ENCODE measurements at regions not wholly inside any gene's neighbourhood (a gene's known extent, or its start where the extent isn't known, plus 50 kb on each side); places are given as distances from the start of the nearest gene placed in this dataset.
"Not testable (repeated sequence)": the region's sequence is repeated elsewhere in the genome, so short reads cannot be mapped to it uniquely, and the experiment has no call there.

GRCh38 chr9:78695519-78695918, 398.6 kb downstream of the PSAT1 start:
- Histone ChIP-seq H3K4me3 (ENCODE audit: low read depth, low read length) (no peak overlapping the region), H3K27me3 (ENCODE audit: control insufficient read depth, insufficient read depth, low read length) (no peaks in the 10 kb centered on the region), H3K36me3 (ENCODE audit: control insufficient read depth, insufficient read depth, low read length) (no peaks in the 10 kb centered on the region)
- POLR2A ChIA-PET: no interaction called here
- CTCF ChIA-PET: interaction anchor here (1.1 kb wide), 2 partner anchors 9 to 13 kb away, joined by 3 to 4 read pairs; no protein-coding TSS in a partner anchor
- DNase-seq (ENCODE audit: low read depth): no peak
- TF ChIP-seq, protein P1, sequence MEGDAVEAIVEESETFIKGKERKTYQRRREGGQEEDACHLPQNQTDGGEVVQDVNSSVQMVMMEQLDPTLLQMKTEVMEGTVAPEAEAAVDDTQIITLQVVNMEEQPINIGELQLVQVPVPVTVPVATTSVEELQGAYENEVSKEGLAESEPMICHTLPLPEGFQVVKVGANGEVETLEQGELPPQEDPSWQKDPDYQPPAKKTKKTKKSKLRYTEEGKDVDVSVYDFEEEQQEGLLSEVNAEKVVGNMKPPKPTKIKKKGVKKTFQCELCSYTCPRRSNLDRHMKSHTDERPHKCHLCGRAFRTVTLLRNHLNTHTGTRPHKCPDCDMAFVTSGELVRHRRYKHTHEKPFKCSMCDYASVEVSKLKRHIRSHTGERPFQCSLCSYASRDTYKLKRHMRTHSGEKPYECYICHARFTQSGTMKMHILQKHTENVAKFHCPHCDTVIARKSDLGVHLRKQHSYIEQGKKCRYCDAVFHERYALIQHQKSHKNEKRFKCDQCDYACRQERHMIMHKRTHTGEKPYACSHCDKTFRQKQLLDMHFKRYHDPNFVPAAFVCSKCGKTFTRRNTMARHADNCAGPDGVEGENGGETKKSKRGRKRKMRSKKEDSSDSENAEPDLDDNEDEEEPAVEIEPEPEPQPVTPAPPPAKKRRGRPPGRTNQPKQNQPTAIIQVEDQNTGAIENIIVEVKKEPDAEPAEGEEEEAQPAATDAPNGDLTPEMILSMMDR (IDR thresholded peaks at IDR 0.05; ENCODE audit: insufficient read depth, low read depth, low read length): no peak

DNA sequence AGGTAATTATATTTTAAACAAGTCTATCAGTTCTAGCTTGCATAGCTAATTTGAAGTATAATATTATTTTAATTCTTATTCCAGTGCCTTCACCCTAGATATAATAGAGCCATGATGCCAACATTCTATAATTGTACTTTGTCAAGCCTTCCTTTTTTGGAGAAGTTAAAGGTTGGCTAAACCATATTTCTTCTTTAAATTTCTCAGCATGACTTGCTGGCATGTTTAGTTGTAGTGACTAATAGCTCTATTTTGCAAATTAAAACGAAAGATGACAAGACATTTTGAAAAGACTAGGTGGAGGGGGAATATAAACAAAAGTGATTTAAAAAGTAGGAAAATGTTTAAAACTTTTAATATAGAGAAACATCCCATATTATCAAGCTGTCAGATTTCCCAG, 400.7 kb downstream of the PSAT1 start:
- H3K27me3 ChIP-seq (ENCODE audit: control insufficient read depth, insufficient read depth, low read length): no peaks in the 10 kb centered on the region
- DNase-seq (ENCODE audit: low read depth): no peak
- POLR2A ChIA-PET: interaction anchor here (0.6 to 0.7 kb wide), 2 partner anchors 16 to 105 kb away, joined by 3 read pairs; no protein-coding TSS in a partner anchor
- H3K4me3 ChIP-seq (ENCODE audit: low read depth, low read length): no peak overlapping the region
- no peaks in the 10 kb centered on the region for H3K36me3 ChIP-seq (ENCODE audit: control insufficient read depth, insufficient read depth, low read length)
- CTCF ChIA-PET: interaction anchor here (1.2 kb wide), 1 partner anchor 9 kb away, joined by 3 read pairs; no protein-coding TSS in a partner anchor
- TF ChIP-seq, protein P1 (IDR thresholded peaks at IDR 0.05; ENCODE audit: insufficient read depth, low read depth, low read length): no peak

DNA sequence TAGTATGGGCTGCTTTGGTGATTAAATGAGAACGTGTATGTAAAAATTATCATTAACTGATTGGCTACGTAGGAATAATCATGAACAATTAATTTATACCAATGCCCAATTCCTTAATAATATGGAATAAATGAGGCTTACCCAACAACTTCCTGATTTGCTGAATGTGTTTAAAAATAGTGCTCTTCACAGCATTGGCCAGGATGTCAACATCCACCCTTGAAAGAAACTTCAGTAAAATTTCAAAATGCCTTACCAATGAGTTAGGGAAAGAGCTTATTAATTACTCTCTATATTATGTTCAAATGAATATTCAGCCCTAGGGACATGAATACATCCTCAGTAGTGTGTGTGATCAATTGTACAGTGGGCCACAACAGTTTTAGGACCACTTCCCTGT, 401.4 kb downstream of the PSAT1 start:
- Histone ChIP-seq H3K36me3 (ENCODE audit: control insufficient read depth, insufficient read depth, low read length) (no peaks in the 10 kb centered on the region), H3K4me3 (ENCODE audit: low read depth, low read length) (no peak overlapping the region), H3K27me3 (ENCODE audit: control insufficient read depth, insufficient read depth, low read length) (no peaks in the 10 kb centered on the region)
- POLR2A ChIA-PET: interaction anchor here (0.7 kb wide), 1 partner anchor 22 kb away, joined by 3 read pairs; no protein-coding TSS in a partner anchor
- CTCF ChIA-PET: interaction anchor here (0.6 to 1.3 kb wide), 4 partner anchors 9 to 88 kb away, joined by 3 to 4 read pairs (median 3); no protein-coding TSS in a partner anchor
- TF ChIP-seq, protein P1 (IDR thresholded peaks at IDR 0.05; ENCODE audit: insufficient read depth, low read depth, low read length): no peak
- no peak for DNase-seq (ENCODE audit: low read depth)

- ChIA-PET POLR2A (interaction anchor here (0.7 kb wide), 1 partner anchor 401 kb away, joined by 4 read pairs; no protein-coding TSS in a partner anchor), CTCF (interaction anchor here (1.3 kb wide), 1 partner anchor 8 kb away, joined by 3 read pairs; no protein-coding TSS in a partner anchor)
- not testable (repeated sequence) for H3K4me3 ChIP-seq (ENCODE audit: low read depth, low read length); DNase-seq (ENCODE audit: low read depth); H3K36me3 ChIP-seq (ENCODE audit: control insufficient read depth, insufficient read depth, low read length); H3K27me3 ChIP-seq (ENCODE audit: control insufficient read depth, insufficient read depth, low read length)
Measured at GRCh38 chr9:78699217-78699616, 402.3 kb downstream of the PSAT1 start.

GRCh38 chr9:78704153-78704552, 407.2 kb downstream of the PSAT1 start:
- H3K36me3 ChIP-seq (ENCODE audit: control insufficient read depth, insufficient read depth, low read length); POLR2A ChIA-PET; DNase-seq (ENCODE audit: low read depth); H3K4me3 ChIP-seq (ENCODE audit: low read depth, low read length); H3K27me3 ChIP-seq (ENCODE audit: control insufficient read depth, insufficient read depth, low read length): not testable (repeated sequence)
- CTCF ChIA-PET: interaction anchor here (0.9 to 1.3 kb wide), 2 partner anchors 9 to 10 kb away, joined by 3 to 4 read pairs; no protein-coding TSS in a partner anchor
- TF ChIP-seq, protein P1 (IDR thresholded peaks at IDR 0.05; ENCODE audit: insufficient read depth, low read depth, low read length): 0 out of 2 replicates have a peak, but pooled peaks have one; percentile 16

Measured in BJ (cell line).